HG03103 (cell line): ENCODE measurements at regions not wholly inside any gene's neighbourhood (a gene's known extent, or its start where the extent isn't known, plus 50 kb on each side); places are given as distances from the start of the nearest gene placed in this dataset.
A peak's percentile ranks its signal among the peaks of the same experiment; 100 is the strongest.
"Not testable (repeated sequence)": the region's sequence is repeated elsewhere in the genome, so short reads cannot be mapped to it uniquely, and the experiment has no call there.

ENCODE experiments used
- ATAC-seq: cut with Tn5 transposase; IDR thresholded peaks from one replicate; pipeline ENCODE4 v1.9.1; 2021; ENCODE audit warnings: low read depth; ENCODE audit not compliant: unreplicated experiment

GRCh38 chr10:47646686-47647273 is 116.6 kb downstream of the SYT15B start:
- not testable (repeated sequence) for ATAC-seq

- ATAC-seq: not testable (repeated sequence)
Measured at GRCh38 chr10:47626975-47627374, 103.5 kb upstream of the AGAP9 start.

GRCh38 chr10:47622719-47623118 is 99.3 kb upstream of the AGAP9 start:
- not testable (repeated sequence) for ATAC-seq

GRCh38 chr10:47619300-47620012 is 96.0 kb upstream of the AGAP9 start:
- ATAC-seq: not testable (repeated sequence)

DNA sequence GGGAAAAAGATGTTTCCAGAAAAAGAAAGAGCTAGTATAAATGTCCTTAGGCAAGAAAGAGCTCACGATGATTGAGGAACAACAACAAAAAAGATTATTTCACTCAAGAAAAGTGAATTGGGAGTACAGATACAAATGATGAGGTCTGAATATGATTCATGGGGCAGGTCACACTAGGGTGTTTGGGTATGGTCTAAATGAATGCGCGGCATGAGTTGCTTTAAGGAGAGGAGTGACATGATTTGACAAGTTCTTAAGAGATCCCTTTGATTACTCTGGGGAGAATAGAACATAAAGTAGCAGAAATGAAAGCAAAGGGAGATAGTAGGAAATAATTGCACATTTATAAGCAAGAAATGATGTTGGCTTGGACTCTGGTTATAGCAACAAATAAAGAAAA is 85.9 kb upstream of the AGAP9 start:
- ATAC-seq: not testable (repeated sequence)

- not testable (repeated sequence) for ATAC-seq
Measured at GRCh38 chr10:47605791-47606773, 82.6 kb upstream of the AGAP9 start.

GRCh38 chr10:47600604-47601003 is 77.2 kb upstream of the AGAP9 start:
- ATAC-seq: not testable (repeated sequence)

DNA sequence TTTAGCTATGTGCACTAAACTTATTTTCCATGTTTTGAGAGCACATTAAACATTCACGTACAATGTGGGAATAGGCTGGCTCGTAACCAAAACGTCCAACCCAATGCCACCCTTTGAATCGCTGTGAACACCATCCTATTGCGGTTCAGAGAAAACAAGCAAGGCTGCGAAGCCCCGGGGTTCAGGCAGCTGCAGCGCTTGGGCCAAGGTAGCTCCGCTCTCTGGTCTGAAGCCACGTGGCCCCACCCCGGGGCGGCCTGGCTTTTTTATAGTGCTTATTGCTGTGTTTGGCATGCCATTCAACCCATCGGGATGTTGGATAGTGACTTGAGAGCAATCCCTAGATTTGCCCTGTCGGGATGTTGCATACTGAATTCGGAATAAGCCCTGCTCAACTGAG is 76.7 kb upstream of the AGAP9 start:
- not testable (repeated sequence) for ATAC-seq

DNA sequence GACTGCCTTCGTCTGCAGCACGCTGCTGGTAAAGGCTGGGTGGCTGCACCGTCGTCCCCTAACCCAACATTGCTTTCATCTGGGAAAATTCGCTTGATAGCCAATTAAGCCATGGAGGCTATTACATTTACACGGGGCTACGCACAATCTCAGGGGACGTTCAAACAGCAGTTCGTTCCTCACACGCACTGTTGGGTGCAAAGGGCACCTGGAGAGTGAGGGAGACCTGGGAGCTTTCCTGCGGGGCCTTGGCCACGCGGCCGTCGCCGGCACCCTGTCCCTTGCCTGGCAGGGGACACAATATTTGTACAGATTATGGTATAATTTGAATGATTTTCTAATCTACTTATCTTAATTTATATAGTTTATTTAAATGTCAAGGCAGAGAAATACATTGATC is 76.2 kb upstream of the AGAP9 start:
- not testable (repeated sequence) for ATAC-seq

- ATAC-seq: not testable (repeated sequence)
Measured at GRCh38 chr10:47593805-47594204, 70.4 kb upstream of the AGAP9 start.

GRCh38 chr10:47593129-47593528 is 69.7 kb upstream of the AGAP9 start:
- not testable (repeated sequence) for ATAC-seq

- not testable (repeated sequence) for ATAC-seq
Measured at GRCh38 chr10:47590956-47591355, 67.5 kb upstream of the AGAP9 start.

- ATAC-seq: not testable (repeated sequence)
Measured at GRCh38 chr10:47590534-47590933, 67.1 kb upstream of the AGAP9 start.

GRCh38 chr10:47582051-47582450 is 58.6 kb upstream of the AGAP9 start:
- not testable (repeated sequence) for ATAC-seq

- not testable (repeated sequence) for ATAC-seq
Measured at GRCh38 chr10:47580063-47580462, 56.6 kb upstream of the AGAP9 start.

DNA sequence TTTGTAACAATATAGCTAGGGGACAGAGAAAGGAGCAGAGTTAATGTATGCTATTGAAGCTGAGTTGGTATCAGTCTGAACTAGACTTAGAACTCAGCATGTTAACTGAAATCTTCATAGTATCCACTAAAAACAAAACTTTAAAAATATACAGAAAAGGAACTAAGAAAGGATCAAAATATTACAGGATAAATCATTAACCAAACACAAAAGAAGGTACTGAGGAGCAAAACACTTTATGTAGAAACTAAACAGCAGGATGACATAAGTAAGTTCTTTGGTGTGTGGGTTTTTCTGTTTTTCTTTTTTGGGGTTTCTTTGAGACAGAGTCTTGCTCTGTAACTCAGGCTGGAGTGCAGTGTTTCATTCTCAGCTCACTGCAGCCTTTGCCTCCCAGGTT is 55.1 kb upstream of the AGAP9 start:
- peak; percentile 78 for ATAC-seq
